HG02642 (cell line): ENCODE measurements at regions not wholly inside any gene's neighbourhood (a gene's known extent, or its start where the extent isn't known, plus 50 kb on each side); places are given as distances from the start of the nearest gene placed in this dataset.
"Not testable (repeated sequence)": the region's sequence is repeated elsewhere in the genome, so short reads cannot be mapped to it uniquely, and the experiment has no call there.

Experiments
- ATAC-seq: cut with Tn5 transposase; IDR thresholded peaks from one replicate; pipeline ENCODE4 v1.9.1; 2021; ENCODE audit warnings: mild to moderate bottlenecking; ENCODE audit not compliant: unreplicated experiment, poor library complexity

DNA sequence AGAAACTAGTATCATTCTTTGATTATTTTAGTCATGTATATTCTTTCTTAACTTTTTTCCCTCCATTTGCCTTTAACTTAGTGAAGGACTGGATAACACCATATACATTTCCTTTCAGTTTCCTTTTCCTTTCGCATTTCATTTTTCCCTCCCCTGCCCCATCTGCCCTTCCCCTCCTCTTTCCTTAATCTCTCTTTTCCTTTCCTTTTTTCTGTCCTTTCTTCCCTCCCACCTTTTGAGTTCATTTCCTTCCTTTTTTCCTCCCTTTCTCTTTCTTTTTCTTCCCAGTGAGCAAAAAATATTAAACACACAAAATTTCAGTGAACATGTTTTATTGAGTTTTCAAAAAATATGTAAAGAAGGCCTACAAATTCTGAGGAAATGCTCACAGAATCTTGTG, 373.3 kb downstream of the SRGAP2C start:
- not testable (repeated sequence) for ATAC-seq

DNA sequence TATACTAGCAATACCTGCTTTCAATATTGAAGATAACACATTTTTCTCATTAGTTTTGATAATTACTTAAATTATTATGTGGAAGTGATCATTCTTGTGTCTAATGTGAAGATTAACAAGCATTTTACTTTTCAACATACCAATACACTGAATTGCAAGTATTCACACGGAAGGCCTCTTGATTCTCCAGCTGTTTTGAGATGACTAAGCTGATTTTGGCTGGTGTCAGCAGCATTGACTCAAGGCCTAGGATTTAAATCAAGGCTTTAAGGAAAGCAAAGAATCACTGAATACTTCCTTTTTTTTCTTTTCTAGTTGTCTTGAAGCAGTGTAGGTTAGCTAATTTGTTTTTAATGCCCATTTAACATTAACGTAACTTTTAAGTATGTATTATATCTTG, 373.7 kb downstream of the SRGAP2C start:
- no peak for ATAC-seq

DNA sequence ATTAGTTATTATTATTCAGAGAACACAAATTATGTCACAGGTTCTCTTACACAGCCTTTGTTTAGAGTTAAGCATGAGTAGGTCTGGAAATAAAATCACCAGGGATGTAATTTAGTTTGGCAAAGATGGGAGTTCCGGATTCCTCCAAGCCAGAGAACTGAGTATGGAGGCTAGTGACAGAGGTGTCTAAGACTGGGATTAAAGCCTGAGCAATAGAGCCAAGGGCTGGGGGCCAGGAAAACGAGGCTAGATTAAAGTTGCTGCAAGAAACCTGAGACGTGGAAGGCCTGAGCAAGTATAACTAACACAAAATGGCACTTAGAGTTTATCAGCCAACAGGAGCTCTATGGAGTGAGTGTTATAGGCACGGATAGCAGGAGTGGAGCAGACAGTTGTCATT, 381.6 kb downstream of the SRGAP2C start:
- no peak for ATAC-seq

- ATAC-seq = no peak
Measured at GRCh38 chr1:121569428-121569827, 384.7 kb downstream of the SRGAP2C start.

DNA sequence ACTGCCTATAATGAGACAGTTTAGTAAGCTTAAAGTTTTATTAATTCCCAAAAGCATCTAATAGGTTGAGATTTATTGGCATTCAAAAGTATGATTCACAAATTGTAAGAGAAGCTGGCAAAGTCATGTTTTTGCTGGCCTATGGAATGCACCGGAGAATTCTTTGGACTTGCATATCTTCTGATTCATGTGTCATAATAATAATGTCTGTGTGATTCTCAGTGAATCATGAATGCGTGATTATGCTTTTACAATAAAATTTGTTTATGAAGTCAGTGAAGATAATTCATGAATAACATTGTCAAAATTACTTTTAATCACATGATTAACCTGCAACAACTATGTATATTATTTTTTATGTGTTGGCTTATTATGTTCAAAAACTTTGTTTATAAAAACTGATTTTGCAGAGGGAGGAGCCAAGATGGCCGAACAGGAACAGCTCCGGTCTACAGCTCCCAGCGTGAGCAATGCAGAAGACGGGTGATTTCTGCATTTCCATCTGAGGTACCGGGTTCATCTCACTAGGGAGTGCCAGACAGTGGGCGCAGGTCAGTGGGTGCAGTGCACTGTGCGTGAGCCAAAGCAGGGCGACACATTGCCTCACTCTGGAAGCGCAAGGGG, 389.2 kb downstream of the SRGAP2C start:
- ATAC-seq = not testable (repeated sequence)

- not testable (repeated sequence) for ATAC-seq
Measured at GRCh38 chr1:121574505-121574899, 389.7 kb downstream of the SRGAP2C start.

DNA sequence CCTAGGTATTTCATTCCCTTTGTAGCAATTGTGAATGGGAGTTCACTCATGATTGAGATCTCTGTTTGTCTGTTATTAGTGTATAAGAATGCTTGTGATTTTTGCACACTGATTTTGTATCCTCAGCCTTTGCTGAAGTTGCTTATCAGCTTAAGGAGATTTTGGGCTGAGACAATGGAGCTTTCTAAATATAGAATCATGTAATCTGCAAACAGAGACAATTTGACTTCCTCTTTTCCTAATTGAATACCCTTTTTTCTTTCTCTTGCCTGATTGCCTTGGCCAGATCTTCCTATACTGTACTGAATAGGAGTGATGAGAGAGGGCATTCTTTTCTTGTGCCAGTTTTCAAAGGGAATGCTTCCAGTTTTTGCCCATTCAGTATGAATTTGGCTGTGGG, 398.1 kb downstream of the SRGAP2C start:
- ATAC-seq = not testable (repeated sequence)

DNA sequence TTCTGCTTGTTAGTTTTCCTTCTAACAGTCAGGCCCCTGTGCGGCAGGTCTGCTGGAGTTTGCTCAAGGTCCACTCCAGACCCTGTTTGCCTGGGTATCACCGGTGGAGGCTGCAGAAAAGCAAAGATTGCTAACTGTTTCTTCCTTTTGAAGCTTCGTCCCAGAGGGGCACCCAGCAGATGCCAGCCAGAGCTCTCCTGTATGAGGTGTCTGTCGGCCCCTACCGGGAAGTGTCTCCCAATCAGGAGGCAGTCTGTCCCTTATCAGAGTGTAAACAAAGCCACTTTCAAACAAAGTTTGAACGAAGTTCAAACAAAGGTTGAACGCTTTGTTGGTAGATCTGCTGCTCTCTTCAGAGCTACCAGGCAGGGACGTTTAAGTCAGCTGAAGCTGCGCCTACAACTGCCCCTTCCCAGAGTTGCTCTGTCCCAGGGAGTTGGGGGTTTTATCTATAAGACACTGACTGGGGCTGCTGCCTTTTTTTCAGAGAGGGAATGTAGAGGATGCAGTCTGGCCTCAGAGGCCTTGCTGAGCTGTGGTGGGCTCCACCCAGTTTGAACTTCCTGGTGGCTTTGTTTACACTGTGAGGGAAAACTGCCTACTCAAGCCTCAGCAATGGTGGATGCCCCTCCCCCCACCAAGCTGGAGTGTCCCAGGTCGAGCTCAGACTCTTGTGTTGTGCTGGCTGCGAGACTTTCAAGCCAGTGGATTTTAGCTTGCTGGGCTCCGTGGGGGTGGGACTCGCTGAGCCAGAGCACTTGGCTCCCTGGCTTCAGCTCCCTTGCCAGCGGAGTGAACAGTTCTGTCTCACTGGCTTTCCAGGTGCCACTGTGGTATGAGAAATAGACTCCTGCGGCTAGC, 401.8 kb downstream of the SRGAP2C start:
- ATAC-seq = no peak

GRCh38 chr1:121587230-121587569, 402.4 kb downstream of the SRGAP2C start:
- no peak for ATAC-seq

DNA sequence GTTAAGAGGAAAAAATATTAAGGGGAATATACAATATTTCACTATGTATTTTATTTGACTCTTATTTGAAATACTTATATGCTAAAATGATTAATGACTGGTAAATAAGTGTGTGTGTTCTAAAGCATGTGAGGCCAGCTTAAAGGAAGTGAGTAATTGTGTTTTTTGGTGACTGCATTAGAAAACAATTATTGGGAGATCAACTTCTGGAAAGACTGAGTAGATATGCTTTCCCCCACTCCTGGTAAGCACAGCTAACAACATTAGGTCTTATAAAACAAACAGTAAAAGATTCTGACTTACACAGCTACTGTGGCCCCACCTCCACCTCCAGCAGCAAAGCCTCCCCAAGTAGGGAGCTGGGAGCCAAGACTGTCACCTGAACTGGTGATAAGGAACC, 403.0 kb downstream of the SRGAP2C start:
- no peak for ATAC-seq

DNA sequence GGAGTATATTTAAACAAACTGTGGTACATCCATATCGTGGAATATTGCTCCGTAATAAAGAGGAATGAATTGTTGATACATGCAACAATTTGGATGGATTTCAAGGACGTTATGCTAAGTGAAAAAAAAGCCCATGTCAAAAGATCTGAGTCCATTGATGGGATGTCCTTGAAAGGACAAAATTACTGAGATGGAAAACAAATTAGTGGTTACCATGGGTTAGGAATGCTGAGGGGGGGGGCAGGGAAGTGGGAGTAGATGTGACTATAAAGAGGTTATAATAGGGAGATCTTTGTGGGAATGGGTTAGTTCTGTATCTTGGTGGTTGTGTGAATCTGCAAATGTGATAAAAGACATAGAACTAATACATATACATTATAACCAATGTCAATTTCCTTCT, 409.3 kb downstream of the SRGAP2C start:
- no peak for ATAC-seq

GRCh38 chr1:121595089-121595488, 410.3 kb downstream of the SRGAP2C start:
- no peak for ATAC-seq

DNA sequence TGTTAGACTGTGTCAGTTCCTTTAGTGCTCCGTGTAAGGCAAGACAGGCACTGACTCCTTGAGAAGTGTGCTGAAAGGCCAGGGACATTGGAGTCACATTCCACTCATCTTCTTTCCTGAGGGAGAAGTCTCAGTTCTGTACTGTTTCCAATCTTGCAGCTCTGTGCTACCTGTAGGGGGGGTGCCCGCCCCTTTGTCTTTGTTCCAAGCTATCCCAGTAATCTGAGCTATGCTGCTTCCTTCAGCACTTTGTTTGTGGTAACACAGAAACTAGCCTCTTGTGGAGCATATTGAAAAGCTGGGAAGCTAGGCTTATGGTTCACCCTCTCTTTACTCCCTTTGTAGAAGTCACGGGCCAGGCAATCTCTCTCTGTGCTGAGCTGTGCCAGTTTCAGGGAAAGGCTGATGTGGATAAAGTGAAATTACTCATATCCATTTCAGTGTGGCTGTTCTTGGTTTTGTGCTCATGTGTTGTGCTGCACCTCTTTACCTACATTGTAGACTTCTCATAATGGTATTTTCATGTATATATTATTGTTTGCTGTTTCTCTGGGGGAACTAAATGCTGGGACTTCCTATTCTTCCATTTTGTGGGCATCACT, 420.2 kb downstream of the SRGAP2C start:
- ATAC-seq = not testable (repeated sequence)

GRCh38 chr1:121607499-121607898, 422.7 kb downstream of the SRGAP2C start:
- ATAC-seq = not testable (repeated sequence)
